Fibroblast of the aortic adventitia (primary cell): ENCODE measurements at regions not wholly inside any gene's neighbourhood (a gene's known extent, or its start where the extent isn't known, plus 50 kb on each side); places are given as distances from the start of the nearest gene placed in this dataset.

Experiments
- DNase-seq: peaks from one replicate; pipeline ENCODE4 v3.0.0-alpha.2; 2010; ENCODE audit warnings: low read depth
- H3K4me3 ChIP-seq: 2 replicates; pipeline ENCODE4 v1.5.1; 2011; ENCODE audit warnings: low read depth, mild to moderate bottlenecking, control low read depth, low read length, moderate library complexity
- CTCF ChIP-seq: IDR thresholded peaks from 2 replicates; pipeline ENCODE4 v1.5.1; 2011; ENCODE audit warnings: mild to moderate bottlenecking, low read length, control low read depth, inconsistent platforms; ENCODE audit not compliant: insufficient read depth

- H3K4me3 ChIP-seq, result no peak overlapping the region
- DNase-seq, result no peak
- no peak for TF ChIP-seq CTCF
These were observed 147.9 kb upstream of the SAMSN1 start for GRCh38 chr21:14693997-14694396.

GRCh38 chr21:14691914-14692313 lies 145.8 kb upstream of the SAMSN1 start:
- no peak for DNase-seq
- no peak for TF ChIP-seq CTCF

GRCh38 chr21:14690886-14691285 lies 144.8 kb upstream of the SAMSN1 start:
- DNase-seq, result no peak
- no peak for TF ChIP-seq CTCF
- H3K4me3 ChIP-seq, result no peak overlapping the region

More at GRCh38 chr21:14691914-14692313, 145.8 kb upstream of the SAMSN1 start:
- no peak overlapping the region for H3K4me3 ChIP-seq

DNA sequence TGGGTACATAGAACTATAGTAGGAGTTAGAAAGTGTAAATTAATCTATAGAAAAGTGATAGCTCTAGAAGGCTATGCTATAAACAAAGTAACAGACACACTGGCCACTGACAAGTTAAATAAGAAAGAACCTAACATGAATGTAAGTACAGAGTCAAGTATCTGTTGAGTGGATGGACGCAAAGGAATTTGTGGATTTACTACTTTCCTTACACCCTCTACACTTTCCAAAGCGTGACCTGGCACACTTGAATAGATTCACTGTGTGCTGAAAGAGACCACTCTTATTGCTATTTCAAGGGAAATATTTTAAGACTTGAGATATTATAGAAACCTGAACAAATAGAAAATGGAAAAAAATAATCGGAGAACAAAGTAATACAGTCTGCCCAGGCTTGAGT lies 142.8 kb upstream of the SAMSN1 start:
- no peak for DNase-seq
- no peak overlapping the region for H3K4me3 ChIP-seq
- TF ChIP-seq CTCF, result no peak

GRCh38 chr21:14688412-14688811 lies 142.3 kb upstream of the SAMSN1 start:
- no peak for DNase-seq
- no peak overlapping the region for H3K4me3 ChIP-seq
- no peak for TF ChIP-seq CTCF

GRCh38 chr21:14687268-14687625 lies 141.1 kb upstream of the SAMSN1 start:
- H3K4me3 ChIP-seq, result no peak overlapping the region
- TF ChIP-seq CTCF, result no peak
- DNase-seq, result no peak

DNA sequence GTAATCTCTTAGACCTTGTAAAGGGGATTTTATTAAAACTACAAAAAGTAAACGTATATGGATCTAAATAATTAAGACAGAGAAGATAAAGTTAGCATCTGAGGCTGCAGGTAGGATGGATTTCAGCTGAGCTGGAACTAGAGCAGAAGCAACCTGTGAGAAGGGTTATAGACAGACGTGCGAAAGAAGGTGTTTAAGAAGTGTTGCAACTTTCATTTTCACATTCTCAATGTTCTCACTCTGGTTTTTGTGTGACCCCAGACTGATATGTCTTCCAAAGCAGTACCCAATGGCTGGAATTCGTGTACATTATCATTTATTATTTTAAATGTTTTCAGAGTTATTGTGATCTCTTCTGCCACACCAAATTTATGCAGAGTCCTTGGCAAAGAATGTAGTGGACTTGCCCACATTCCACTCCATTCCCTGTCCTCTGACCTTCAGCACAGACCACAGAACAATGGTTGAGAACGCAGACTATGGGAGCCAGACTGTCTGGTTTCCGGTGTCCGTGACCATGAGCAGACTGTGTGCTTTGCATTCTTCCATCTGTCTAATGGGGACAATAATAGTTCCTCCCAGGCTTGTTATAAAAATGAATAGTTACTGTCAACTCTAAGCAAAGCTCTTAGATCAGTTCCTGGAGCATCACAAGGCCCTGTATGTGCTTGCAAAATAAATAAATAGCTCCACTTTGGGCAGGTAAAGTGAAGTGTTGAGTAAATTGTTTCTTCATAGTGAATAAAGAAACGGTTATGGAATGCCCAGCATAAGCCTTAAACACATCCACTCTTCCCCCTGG lies 140.6 kb upstream of the SAMSN1 start:
- TF ChIP-seq CTCF, result no peak
- no peak for DNase-seq
- no peak overlapping the region for H3K4me3 ChIP-seq
